HPDE6-E6E7 (cell line): ENCODE measurements at regions not wholly inside any gene's neighbourhood (a gene's known extent, or its start where the extent isn't known, plus 50 kb on each side); places are given as distances from the start of the nearest gene placed in this dataset.
"Not testable (repeated sequence)": the region's sequence is repeated elsewhere in the genome, so short reads cannot be mapped to it uniquely, and the experiment has no call there.

Experiments
- DNase-seq: peaks from one replicate; pipeline ENCODE4 v3.0.0; 2011; ENCODE audit warnings: missing footprints; ENCODE audit errors: extremely low spot score

GRCh38 chr14:49243777-49244176 lies 342.4 kb downstream of the RPS29 start:
- DNase-seq: not testable (repeated sequence)

DNA sequence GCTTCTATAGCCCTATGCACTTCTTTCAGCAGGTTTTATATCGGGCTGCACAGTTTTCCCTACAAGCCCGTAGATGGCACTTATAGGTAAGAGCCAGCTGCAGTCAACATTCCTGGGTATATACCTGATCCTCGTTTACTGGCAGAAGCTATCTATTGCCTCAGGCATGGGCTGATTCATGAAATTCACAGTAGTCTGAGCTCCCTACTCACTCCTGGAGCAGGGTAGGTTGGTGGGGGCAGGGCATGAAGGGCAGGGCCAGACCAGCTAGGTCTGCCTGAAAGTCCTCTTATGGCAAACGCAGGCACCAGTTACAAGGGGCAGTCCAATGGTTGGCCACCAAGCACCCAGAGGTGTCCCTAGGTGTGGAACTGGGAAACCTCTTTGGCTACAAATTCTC lies 345.8 kb downstream of the RPS29 start:
- DNase-seq: peak; percentile 66

GRCh38 chr14:49228552-49228951 lies 357.6 kb downstream of the RPS29 start:
- DNase-seq: no peak

- DNase-seq: no peak
Observed at GRCh38 chr14:49221316-49221715, 364.9 kb downstream of the RPS29 start.

DNA sequence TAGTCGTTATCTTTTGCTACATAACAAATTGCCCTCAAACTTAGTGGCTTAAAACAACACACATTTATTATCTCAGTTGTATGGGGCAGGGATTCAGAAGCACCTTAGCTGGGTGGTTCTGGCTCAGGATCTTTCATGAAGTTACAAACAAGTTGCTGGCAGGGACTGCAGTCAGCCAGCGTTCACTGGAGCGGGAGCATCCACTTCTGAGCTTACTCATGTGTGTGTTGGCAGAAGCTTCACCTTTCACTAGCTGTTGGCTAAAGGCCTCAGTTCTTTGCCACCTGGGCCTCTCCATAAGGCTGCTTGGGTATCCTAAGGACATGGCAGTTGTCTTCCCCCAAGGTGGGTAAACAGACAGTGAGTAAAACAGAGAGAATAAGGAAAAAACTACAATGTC lies 365.7 kb downstream of the RPS29 start:
- DNase-seq: no peak

DNA sequence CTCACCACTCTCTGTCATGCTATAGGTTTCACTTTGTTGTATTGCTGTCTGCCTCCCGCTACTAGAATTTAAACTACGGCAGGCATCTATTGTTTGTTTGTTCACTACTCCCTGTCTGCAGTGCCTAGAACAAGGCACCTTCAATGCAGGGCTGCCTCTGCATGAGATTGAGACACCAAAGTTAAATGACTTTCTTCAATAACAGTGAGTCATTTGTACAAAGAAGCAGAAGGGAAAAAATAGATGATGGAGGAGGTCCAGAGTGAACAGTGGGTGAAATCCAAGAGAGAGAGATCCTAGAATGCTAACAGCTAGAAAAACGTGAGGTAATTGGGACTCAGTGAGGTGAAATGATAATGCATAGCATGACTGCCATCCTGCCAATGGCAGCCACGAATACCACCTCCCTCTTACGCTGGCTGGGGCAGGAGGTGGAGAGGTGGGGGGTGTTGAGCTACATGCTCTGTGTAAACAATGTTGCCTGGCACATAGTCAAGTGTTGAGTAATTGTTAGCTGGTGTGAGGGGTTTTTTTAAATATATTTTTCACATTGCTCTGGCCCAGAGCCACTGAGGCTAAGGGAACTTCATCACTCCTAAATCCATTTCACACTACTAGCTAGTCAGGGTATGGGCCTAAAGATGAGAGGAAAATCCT lies 367.6 kb downstream of the RPS29 start:
- no peak for DNase-seq

- DNase-seq: no peak
Observed at GRCh38 chr14:49212721-49213120, 373.5 kb downstream of the RPS29 start.

- no peak for DNase-seq
Observed at GRCh38 chr14:49209416-49209815, 376.8 kb downstream of the RPS29 start.

DNA sequence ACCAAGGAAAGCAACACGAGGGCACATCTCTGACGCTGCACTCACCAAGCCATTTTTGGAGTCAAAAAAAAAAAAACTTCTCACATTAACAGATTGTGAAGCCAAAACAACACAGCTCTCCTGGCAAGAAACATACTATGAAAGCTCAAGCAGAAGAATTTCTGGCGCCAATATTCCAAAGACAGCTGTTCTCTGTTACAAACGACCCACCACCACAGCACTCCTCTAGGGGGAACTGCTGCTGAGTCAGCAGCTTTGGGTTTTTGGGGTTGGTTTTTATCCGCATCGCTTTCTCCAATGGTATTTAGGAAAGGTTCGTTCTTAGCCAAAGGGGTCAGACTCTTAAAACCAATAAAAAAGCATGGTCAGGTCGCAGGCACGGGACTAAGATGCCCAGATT lies 379.4 kb downstream of the RPS29 start:
- no peak for DNase-seq

DNA sequence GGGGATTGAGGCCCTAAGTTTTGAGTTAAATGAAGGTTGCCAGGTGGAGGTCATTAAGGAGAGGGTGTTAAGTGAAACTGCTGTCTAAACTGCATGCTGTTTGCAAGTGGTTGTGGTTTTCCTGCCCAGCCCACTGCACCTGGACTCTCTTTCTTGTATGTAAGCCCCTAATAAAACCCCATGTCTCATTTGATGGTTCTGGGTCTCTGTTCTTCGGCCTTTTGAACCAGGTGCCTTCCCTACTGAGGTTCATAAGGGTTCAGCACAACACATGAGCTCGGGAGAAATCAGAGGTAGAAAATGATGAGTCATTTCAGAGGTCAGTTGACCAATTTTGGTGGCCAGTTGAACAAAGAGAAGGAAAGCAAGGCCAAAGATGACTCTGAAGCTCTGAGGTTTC lies 382.5 kb downstream of the RPS29 start:
- DNase-seq: no peak

- no peak for DNase-seq
Observed at GRCh38 chr14:49199159-49199558, 387.0 kb downstream of the RPS29 start.

GRCh38 chr14:49196327-49196726 lies 389.9 kb downstream of the RPS29 start:
- DNase-seq: no peak

DNA sequence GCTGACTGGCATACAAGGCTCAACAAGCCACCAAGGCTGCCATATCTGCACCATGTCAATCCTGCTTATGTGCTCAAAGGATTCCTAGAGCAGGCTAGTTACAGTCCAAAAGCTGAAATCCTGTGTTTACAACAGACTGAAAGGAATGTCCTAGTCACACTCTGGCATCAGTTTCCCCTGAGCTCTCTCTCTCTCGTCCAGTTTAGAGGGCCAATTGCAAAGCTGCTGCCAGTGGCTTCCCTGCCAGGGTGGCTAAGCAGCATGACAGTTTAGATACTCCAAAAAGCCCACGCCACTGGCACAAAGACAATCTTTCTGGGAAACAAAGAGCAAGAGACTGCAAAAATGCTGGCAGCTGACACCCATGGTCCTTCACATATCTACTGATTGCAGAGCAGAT lies 392.1 kb downstream of the RPS29 start:
- no peak for DNase-seq

DNA sequence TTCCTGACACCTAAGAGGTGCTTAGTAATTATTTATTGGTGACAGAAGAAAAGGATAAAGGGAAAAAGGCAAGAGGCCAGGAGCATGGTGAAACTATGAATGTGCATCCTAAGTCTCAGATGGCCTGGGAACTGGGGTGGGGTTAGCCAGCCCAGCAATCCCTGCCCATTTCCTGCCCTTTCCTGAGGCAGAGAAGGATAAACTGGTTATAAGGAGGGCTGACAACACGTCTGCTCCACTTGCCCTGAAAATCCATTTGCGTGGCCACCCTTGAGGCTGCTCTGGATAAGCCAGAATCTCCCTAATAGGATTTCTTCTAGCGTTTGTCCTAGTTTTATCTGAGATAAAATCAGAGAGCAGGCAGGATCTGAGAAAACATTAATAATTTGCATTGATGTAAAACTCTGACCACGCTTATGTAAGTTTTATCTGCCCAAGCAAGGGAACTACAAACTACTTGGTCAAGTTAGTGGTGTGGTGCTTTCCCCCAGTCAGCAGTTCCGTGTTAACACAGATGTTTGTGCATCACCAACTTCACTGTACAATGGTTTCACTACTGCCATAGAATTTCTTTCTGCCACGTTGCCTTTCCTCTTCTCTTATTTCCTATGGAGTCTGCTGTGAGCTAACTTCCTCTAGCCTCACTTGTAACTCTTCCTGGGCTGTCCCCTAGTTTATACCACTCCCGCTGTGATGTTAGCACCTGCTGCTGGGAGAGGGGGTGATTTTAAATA lies 392.7 kb downstream of the RPS29 start:
- DNase-seq: no peak

DNA sequence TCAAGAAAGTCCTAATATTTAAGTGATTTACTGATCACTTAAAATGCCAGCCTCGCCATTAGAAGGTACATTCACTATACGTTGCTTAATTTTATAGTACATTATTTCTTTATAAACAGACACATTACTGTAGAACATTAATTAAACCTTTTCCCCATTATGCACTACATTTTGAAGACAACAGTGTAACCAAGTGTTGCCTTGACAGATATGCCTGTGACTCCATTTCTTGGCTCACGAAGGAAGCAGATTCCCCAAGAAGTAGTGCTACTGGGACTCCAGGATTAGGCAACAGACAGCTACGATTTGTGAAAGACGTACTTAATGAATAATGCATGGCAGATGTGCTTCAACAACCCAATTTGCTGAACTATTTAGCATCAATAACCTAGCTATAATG lies 394.8 kb downstream of the RPS29 start:
- DNase-seq: no peak

GRCh38 chr14:49189375-49189774 lies 396.8 kb downstream of the RPS29 start:
- no peak for DNase-seq

DNA sequence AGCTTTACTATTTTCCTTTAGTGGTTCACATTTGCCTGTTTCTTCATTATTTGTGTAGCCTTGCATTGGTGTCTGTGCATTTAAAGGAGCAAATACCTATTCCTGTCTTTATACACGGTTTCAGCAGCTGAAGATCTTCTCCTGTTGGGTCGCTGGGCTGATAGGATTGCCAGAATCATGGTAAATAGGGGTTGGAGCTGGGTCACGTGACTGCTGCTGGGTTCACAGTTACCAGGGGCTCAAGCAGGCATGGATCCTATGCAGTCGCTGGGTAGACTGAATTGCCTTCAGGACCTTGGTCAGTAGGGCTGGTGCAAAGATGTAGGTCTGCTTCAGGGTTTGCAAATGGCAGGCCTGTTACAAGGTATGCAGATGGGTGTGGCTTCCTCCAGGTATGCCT lies 398.4 kb downstream of the RPS29 start:
- DNase-seq: no peak

DNA sequence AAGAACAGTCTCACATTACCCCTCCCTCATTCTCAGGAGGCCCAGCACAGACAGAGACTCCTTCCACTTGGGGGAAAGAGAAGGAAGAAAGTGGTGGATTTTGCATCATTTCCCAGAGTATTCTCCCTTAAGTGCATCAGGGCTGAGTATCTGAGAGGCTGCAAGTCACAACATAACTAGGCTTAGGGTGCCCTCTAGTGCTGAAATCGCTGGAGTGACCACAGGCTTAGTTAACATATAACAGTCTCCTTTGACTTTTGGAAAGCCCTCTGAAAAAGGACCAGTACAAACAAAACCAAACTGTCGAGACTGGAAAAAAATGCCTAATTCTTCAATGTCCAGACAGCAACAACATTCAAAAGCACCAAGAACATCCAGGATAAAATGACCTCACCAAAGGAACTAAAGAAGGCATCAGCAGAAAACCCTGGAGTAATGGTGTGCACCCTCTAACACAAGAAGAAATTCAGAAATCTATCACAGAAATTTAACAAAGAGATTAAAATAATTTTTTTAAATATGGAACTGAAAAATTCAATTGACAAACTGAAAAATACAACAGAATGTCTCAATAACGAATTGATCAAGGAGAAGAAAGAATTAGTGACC lies 412.3 kb downstream of the RPS29 start:
- DNase-seq: peak; percentile 59

- no peak for DNase-seq
Observed at GRCh38 chr14:49164074-49164473, 422.1 kb downstream of the RPS29 start.

DNA sequence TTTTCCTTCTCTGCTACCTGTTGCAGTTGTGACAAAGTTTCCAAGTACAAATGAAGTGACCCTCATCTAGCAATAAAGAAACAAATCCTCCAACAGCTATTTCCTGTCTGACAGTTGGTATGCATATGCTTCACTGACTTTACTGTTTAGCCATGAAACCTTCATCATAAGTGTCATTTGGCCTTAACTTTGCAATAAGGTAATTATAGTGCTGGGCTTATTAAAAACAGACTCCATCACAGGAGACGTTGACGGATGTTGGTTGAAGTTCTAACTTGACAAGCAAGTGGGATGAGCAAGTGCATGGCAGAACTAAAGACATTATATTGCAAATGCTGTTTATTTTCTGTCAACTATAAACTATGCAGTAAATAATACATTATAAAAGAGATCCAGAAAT lies 425.2 kb downstream of the RPS29 start:
- DNase-seq: no peak

- DNase-seq: no peak
Observed at GRCh38 chr14:49159081-49159480, 427.1 kb downstream of the RPS29 start.

DNA sequence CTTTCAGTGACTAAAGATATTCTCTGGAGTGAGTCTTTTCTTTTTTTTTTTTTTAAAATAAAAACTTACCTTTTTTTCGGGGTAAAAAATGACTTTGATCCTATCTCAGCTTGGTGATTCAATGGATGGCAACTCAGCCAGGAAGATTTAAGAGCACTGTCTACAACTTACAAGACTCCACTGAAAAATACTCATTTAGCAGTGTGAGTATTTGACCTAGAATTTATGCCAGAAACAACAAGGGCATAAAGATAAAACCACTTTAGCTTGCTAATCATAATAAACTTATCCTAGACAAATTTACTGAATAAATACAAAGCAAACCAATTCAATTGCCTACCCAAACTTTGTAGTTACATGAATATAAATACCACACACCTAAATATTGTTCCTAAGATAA lies 446.6 kb downstream of the RPS29 start:
- DNase-seq: no peak

GRCh38 chr14:49134940-49135339 lies 451.2 kb downstream of the RPS29 start:
- no peak for DNase-seq
